GM19463 (cell line): ENCODE measurements at regions not wholly inside any gene's neighbourhood (a gene's known extent, or its start where the extent isn't known, plus 50 kb on each side); places are given as distances from the start of the nearest gene placed in this dataset.
"Not testable (repeated sequence)": the region's sequence is repeated elsewhere in the genome, so short reads cannot be mapped to it uniquely, and the experiment has no call there.

Experiments
- ATAC-seq: cut with Tn5 transposase; IDR thresholded peaks from one replicate; pipeline ENCODE4 v1.9.1; 2021; ENCODE audit warnings: mild to moderate bottlenecking, moderate library complexity; ENCODE audit not compliant: unreplicated experiment

- not testable (repeated sequence) for ATAC-seq
These were observed 1532.2 kb downstream of the REEP3 start for GRCh38 chr10:65053397-65053796.

DNA sequence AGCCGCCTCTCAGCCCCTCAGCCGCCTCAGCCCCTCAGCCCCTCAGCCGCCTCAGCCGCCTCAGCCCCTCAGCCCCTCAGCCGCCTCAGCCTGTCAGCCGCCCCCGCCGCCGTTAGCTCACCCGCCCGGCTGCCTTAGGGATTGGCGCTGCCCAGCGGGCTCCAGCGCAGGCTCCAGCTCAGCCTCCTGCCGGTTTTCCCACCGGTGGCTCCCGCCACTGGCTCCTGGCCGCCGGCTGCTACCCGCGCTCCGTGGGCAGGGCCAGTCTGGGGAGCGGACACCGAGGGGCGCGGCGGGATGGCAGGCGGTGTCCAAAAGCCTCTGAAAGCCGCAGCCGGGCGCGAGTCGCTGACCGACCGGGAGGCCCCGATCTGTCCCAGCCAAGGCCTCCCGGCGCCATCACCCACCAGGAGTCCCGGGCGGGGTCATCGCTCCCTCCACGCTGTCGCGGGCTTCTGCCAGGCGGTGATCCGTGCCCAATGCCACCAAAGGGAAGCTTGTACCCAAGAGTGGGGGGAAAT, 1532.7 kb downstream of the REEP3 start:
- not testable (repeated sequence) for ATAC-seq

DNA sequence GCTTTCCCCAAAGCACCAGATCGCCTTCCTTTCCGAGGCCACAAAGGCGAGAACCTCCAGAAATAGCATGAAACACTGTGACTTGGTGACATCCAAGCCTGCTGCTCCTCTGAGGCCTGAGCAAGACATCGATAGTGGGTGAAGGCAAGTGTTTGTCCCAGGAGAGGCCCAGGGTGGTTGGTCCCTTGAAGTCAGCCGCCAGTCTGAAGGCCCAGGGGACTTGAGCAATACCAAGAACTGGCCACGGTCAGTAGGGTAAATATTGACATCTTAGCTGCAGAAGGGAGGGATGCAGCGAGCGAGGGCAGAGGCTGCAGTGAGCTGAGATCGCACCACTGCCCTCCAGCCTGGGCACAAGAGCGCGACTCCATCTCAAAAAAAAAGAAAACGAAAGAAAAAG, 1533.5 kb downstream of the REEP3 start:
- ATAC-seq, result not testable (repeated sequence)

DNA sequence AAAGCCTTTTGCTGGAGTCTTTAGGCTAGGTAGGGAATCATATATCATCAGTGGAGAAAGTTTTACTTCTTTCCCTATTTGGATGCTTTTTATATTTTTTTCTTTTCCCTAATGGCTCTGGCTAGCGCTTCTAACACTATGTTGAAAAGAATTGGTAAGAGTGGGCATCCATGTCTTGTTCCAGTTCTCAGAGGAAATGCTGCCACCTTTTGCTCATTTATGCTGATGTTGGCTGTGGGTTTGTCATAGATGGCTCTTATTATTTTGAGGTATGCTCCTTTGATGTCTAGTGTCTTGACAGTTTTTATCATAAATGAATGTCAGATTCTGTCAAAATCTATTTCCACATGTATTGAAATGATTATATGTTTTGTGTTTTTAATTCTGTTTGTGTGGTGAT, 1544.1 kb downstream of the REEP3 start:
- no peak for ATAC-seq

- no peak for ATAC-seq
These were observed 1562.0 kb downstream of the REEP3 start for GRCh38 chr10:65083222-65083621.

GRCh38 chr10:65090991-65091390, 1569.8 kb downstream of the REEP3 start:
- no peak for ATAC-seq

GRCh38 chr10:65100146-65100545, 1578.9 kb downstream of the REEP3 start:
- no peak for ATAC-seq

DNA sequence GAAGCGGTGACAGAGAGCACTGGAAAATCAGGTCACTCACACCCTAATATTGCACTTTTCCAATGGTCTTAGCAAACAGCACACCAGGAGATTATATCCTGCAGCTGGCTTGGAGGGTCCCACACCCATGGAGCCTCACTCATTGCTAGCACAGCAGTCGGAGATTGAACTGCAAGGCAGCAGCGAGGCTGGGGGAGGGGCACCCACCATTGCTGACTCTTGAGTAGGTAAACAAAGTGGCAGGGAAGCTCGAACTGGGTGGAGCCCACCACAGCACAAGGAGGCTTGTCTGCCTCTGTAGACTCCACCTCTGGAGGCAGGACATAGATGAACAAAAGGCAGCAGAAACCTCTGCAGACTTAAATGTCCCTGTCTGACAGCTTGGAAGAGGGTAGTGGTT, 1579.7 kb downstream of the REEP3 start:
- ATAC-seq, result not testable (repeated sequence)

- ATAC-seq, result no peak
These were observed 1588.8 kb downstream of the REEP3 start for GRCh38 chr10:65110009-65110408.

GRCh38 chr10:65111059-65111458, 1589.9 kb downstream of the REEP3 start:
- not testable (repeated sequence) for ATAC-seq

- ATAC-seq, result no peak
These were observed 1591.4 kb downstream of the REEP3 start for GRCh38 chr10:65112573-65112972.

- ATAC-seq, result no peak
These were observed 1601.9 kb downstream of the REEP3 start for GRCh38 chr10:65123120-65123519.

GRCh38 chr10:65125212-65125611, 1604.0 kb downstream of the REEP3 start:
- ATAC-seq, result no peak

- no peak for ATAC-seq
These were observed 1605.1 kb downstream of the REEP3 start for GRCh38 chr10:65126288-65126687.

- ATAC-seq, result no peak
These were observed 1607.1 kb downstream of the REEP3 start for GRCh38 chr10:65128277-65128676.

- no peak for ATAC-seq
These were observed 1609.1 kb downstream of the REEP3 start for GRCh38 chr10:65130162-65130758.

- no peak for ATAC-seq
These were observed 1612.5 kb downstream of the REEP3 start for GRCh38 chr10:65133652-65134051.

- no peak for ATAC-seq
These were observed 1614.3 kb downstream of the REEP3 start for GRCh38 chr10:65135508-65135907.

- no peak for ATAC-seq
These were observed 1621.6 kb downstream of the REEP3 start for GRCh38 chr10:65142641-65143435.

DNA sequence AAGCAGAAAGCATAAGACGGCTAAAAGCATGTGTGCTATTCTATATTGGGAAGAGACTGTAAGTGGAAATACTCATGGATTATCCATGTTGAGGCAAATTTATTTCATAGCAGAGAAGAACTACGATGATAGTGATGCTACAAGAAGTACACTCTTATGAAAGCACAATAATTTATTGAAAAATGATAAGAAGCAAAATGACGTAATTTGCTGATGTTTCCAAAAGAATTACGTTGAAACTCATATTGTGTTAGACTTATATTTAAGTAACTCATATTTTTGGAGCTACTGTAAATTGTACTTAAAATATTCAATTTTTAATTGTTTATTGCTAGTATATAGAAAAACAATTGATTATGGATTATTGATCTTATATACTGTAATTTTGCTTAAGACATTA, 1622.5 kb downstream of the REEP3 start:
- no peak for ATAC-seq

GRCh38 chr10:65149878-65150277, 1628.7 kb downstream of the REEP3 start:
- ATAC-seq, result no peak

DNA sequence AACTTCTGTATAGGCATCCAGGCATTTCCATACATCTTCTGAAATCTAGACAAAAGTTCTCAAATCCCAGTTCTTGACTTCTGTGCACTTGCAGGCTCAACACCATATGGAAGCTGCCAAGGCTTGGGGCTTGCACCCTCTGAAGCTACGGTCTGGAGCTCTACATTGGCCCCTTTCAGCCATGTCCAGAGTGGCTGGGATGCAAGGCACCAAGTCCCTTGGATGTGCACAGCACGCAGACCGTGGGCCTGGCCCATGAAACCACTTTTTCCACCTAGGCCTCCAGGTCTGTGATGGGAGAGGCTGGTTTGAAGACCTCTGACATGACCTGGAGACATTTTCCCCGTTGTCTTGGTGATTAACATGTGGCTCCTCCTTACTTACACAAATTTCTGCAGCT, 1645.1 kb downstream of the REEP3 start:
- no peak for ATAC-seq
